Naive thymus-derived CD4-positive, alpha-beta T cell (primary cell): ENCODE measurements at regions not wholly inside any gene's neighbourhood (a gene's known extent, or its start where the extent isn't known, plus 50 kb on each side); places are given as distances from the start of the nearest gene placed in this dataset.
"Not testable (repeated sequence)": the region's sequence is repeated elsewhere in the genome, so short reads cannot be mapped to it uniquely, and the experiment has no call there.

ENCODE experiments used
- ATAC-seq: fragments of 150-1000 bp; cut with Tn5 transposase; 2 replicates; pipeline ENCODE4 v1.10.0; 2021; ENCODE audit warnings: mild to moderate bottlenecking, moderate library complexity
- CTCF ChIA-PET: fragments of 350-600 bp; sonication (Branson Sonifier 250); formaldehyde crosslinking; loops from one replicate; lab custom pipeline; 2021; ENCODE audit warnings: antibody characterized with exemption; lab: Charles Lee
- POLR2A ChIA-PET: fragments of 350-600 bp; sonication (Branson Sonifier 250); formaldehyde crosslinking; loops from one replicate; lab custom pipeline; 2021; ENCODE audit warnings: antibody characterized with exemption, inconsistent platforms; lab: Charles Lee
- DNase-seq, 9 donors: peaks; one replicate each; pipeline versions ENCODE4 v3.0.0 to v3.0.0-alpha.2; 2020 to 2022; ENCODE audit warnings: mixed read lengths in 1 of 9
- H3K27ac ChIP-seq: one replicate; pipeline ENCODE4 v1.7.0; 2013; ENCODE audit warnings: mild to moderate bottlenecking, low read depth, low read length, moderate library complexity
- H3K27me3 ChIP-seq, 2 donors: one replicate each; pipeline ENCODE4 v1.7.0; 2013; ENCODE audit warnings: low read length in 2 of 2, mild to moderate bottlenecking in 2 of 2, moderate library complexity in 2 of 2; ENCODE audit not compliant: control insufficient read depth in 2 of 2, insufficient read depth in 2 of 2
- H3K36me3 ChIP-seq, 3 experiments: 1 replicate in 2 of 3; 2 replicates in 1 of 3; pipeline ENCODE4 v1.7.0; 2013; ENCODE audit warnings: low read length in 3 of 3, mild to moderate bottlenecking in 3 of 3, moderate library complexity in 1 of 3; ENCODE audit not compliant: insufficient read depth in 3 of 3, control insufficient read depth in 2 of 3
- H3K4me1 ChIP-seq, 2 donors: one replicate each; pipeline ENCODE4 v1.7.0; 2013; ENCODE audit warnings: low read length in 2 of 2, mild to moderate bottlenecking in 2 of 2, moderate library complexity in 1 of 2; ENCODE audit not compliant: control insufficient read depth in 2 of 2, insufficient read depth in 2 of 2
- H3K4me3 ChIP-seq: 2 replicates; pipeline ENCODE4 v1.7.0; 2013; ENCODE audit warnings: mild to moderate bottlenecking, low read length
- H3K9me3 ChIP-seq, 3 experiments: 1 replicate in 2 of 3; 2 replicates in 1 of 3; pipeline ENCODE4 v1.7.0; 2013; ENCODE audit warnings: low read length in 3 of 3; ENCODE audit not compliant: control insufficient read depth in 2 of 3
- H3K27ac Mint-ChIP-seq, 9 donors: one replicate each; pipeline ENCODE4 v1.8.0; 2020 to 2022; ENCODE audit warnings: mixed read lengths in 9 of 9, mild to moderate bottlenecking in 8 of 9, moderate library complexity in 5 of 9, inconsistent platforms in 2 of 9
- H3K27me3 Mint-ChIP-seq, 5 donors: one replicate each; pipeline ENCODE4 v1.8.0; 2021 to 2022; ENCODE audit warnings: mixed read lengths in 5 of 5, mild to moderate bottlenecking in 1 of 5
- H3K36me3 Mint-ChIP-seq, 5 donors: one replicate each; pipeline ENCODE4 v1.8.0; 2020 to 2022; ENCODE audit warnings: mixed read lengths in 5 of 5, mild to moderate bottlenecking in 3 of 5, inconsistent platforms in 1 of 5
- H3K4me1 Mint-ChIP-seq, 7 donors: one replicate each; pipeline ENCODE4 v1.8.0; 2020 to 2022; ENCODE audit warnings: mixed read lengths in 7 of 7, mild to moderate bottlenecking in 3 of 7, inconsistent platforms in 1 of 7
- H3K4me3 Mint-ChIP-seq, 10 donors: one replicate each; pipeline ENCODE4 v1.8.0; 2020 to 2022; ENCODE audit warnings: mild to moderate bottlenecking in 10 of 10, mixed read lengths in 10 of 10, moderate library complexity in 6 of 10, inconsistent platforms in 2 of 10
- H3K9me3 Mint-ChIP-seq, 11 donors: one replicate each; pipeline ENCODE4 v1.8.0; 2020 to 2022; ENCODE audit warnings: mixed read lengths in 11 of 11, mild to moderate bottlenecking in 4 of 11, inconsistent platforms in 1 of 11, moderate library complexity in 1 of 11
- intact Hi-C, 2 donors: fragments of 100-400 bp; cut with micrococcal nuclease; formaldehyde crosslinking; loops; one replicate each; pipeline ENCODE4 v1.15.1; 2023

GRCh38 chr2:37774171-37774944 is 102.9 kb upstream of the CDC42EP3 start:
- H3K4me3 ChIP-seq, H3K9me3 ChIP-seq, H3K36me3 Mint-ChIP-seq, POLR2A ChIA-PET, H3K4me1 Mint-ChIP-seq, H3K27ac ChIP-seq, H3K27ac Mint-ChIP-seq, H3K4me3 Mint-ChIP-seq, H3K36me3 ChIP-seq, ATAC-seq, H3K27me3 ChIP-seq, intact Hi-C loops, H3K27me3 Mint-ChIP-seq, CTCF ChIA-PET, H3K4me1 ChIP-seq, DNase-seq: not testable (repeated sequence)
- H3K9me3 Mint-ChIP-seq = peaks cover 0 to 16% (median 3%) of the 10 kb centered on the region in 11 donors

GRCh38 chr2:37774976-37775907 is 103.8 kb upstream of the CDC42EP3 start:
- ATAC-seq (no peak), DNase-seq (no peak)
- intact Hi-C loops = no loop called here
- ChIA-PET CTCF (no interaction called here), POLR2A (no interaction called here)
- Histone ChIP-seq H3K27ac (no peak overlapping the region), H3K4me1 (no peaks in the 10 kb centered on the region), H3K9me3 (no peaks in the 10 kb centered on the region), H3K36me3 (no peaks in the 10 kb centered on the region), H3K27me3 (no peaks in the 10 kb centered on the region), H3K4me3 (no peak overlapping the region)
- Mint-ChIP-seq H3K27ac (no peak overlapping the region), H3K27me3 (peaks cover 0 to 3% (median 0%) of the 10 kb centered on the region in 5 donors), H3K4me3 (no peak overlapping the region), H3K4me1 (peaks cover 0 to 4% (median 0%) of the 10 kb centered on the region in 7 donors), H3K36me3 (no peaks in the 10 kb centered on the region), H3K9me3 (peaks cover 0 to 13% (median 3%) of the 10 kb centered on the region in 11 donors)

GRCh38 chr2:37775908-37776250 is 104.4 kb upstream of the CDC42EP3 start:
- no peaks in the 10 kb centered on the region for H3K4me1 ChIP-seq
- no peaks in the 10 kb centered on the region for H3K36me3 ChIP-seq
- Mint-ChIP-seq H3K9me3 (peaks cover 0 to 13% (median 3%) of the 10 kb centered on the region in 11 donors), H3K27me3 (peaks cover 0 to 3% (median 0%) of the 10 kb centered on the region in 5 donors), H3K4me3 (no peak overlapping the region), H3K36me3 (no peaks in the 10 kb centered on the region), H3K27ac (no peak overlapping the region), H3K4me1 (peaks cover 0 to 4% (median 0%) of the 10 kb centered on the region in 7 donors)
- no peak for DNase-seq
- intact Hi-C loops = no loop called here
- no peak overlapping the region for H3K27ac ChIP-seq
- H3K4me3 ChIP-seq = no peak overlapping the region
- ChIA-PET POLR2A (no interaction called here), CTCF (no interaction called here)
- H3K9me3 ChIP-seq = no peaks in the 10 kb centered on the region
- no peak for ATAC-seq
- no peaks in the 10 kb centered on the region for H3K27me3 ChIP-seq

- Mint-ChIP-seq H3K4me1 (peaks cover 0 to 4% (median 0%) of the 10 kb centered on the region in 7 donors), H3K36me3 (no peaks in the 10 kb centered on the region), H3K4me3 (no peak overlapping the region), H3K9me3 (peaks cover 0 to 16% (median 0%) of the 10 kb centered on the region in 11 donors), H3K27me3 (peaks cover 0 to 3% (median 0%) of the 10 kb centered on the region in 5 donors), H3K27ac (no peak overlapping the region)
- ATAC-seq = no peak
- DNase-seq = no peak
- POLR2A ChIA-PET = interaction anchor here (0.6 kb wide), 1 partner anchor 324 kb away, joined by 3 read pairs; no protein-coding TSS in a partner anchor
- Histone ChIP-seq H3K27me3 (no peaks in the 10 kb centered on the region), H3K4me3 (no peak overlapping the region), H3K4me1 (no peaks in the 10 kb centered on the region), H3K27ac (no peak overlapping the region), H3K36me3 (no peaks in the 10 kb centered on the region), H3K9me3 (no peaks in the 10 kb centered on the region)
- intact Hi-C loops = no loop called here
- CTCF ChIA-PET = no interaction called here
Measured at GRCh38 chr2:37776487-37776886, 105.0 kb upstream of the CDC42EP3 start.

- no peak overlapping the region for H3K27ac Mint-ChIP-seq
- ChIA-PET CTCF (no interaction called here), POLR2A (no interaction called here)
- Histone ChIP-seq H3K4me3 (no peak overlapping the region), H3K36me3 (no peaks in the 10 kb centered on the region), H3K9me3 (no peaks in the 10 kb centered on the region), H3K27ac (no peak overlapping the region), H3K4me1 (no peaks in the 10 kb centered on the region), H3K27me3 (no peaks in the 10 kb centered on the region)
- intact Hi-C loops = no loop called here
- H3K4me3 Mint-ChIP-seq = no peak overlapping the region
- no peak for ATAC-seq
- H3K4me1 Mint-ChIP-seq = peaks cover 0 to 4% (median 0%) of the 10 kb centered on the region in 7 donors
- peaks cover 0 to 10% (median 0%) of the 10 kb centered on the region in 11 donors for H3K9me3 Mint-ChIP-seq
- peaks cover 0 to 3% (median 0%) of the 10 kb centered on the region in 5 donors for H3K27me3 Mint-ChIP-seq
- no peaks in the 10 kb centered on the region for H3K36me3 Mint-ChIP-seq
- no peak for DNase-seq
Measured at GRCh38 chr2:37779139-37779538, 107.7 kb upstream of the CDC42EP3 start.

- no peak overlapping the region for H3K4me3 Mint-ChIP-seq
- no peak for ATAC-seq
- no peaks in the 10 kb centered on the region for H3K36me3 ChIP-seq
- H3K9me3 Mint-ChIP-seq = peaks cover 0 to 9% (median 0%) of the 10 kb centered on the region in 11 donors
- no peaks in the 10 kb centered on the region for H3K27me3 ChIP-seq
- H3K27ac Mint-ChIP-seq = no peak overlapping the region
- H3K4me1 Mint-ChIP-seq = peaks cover 0 to 4% (median 0%) of the 10 kb centered on the region in 7 donors
- intact Hi-C loops = no loop called here
- ChIA-PET CTCF (no interaction called here), POLR2A (no interaction called here)
- peaks cover 0 to 3% (median 0%) of the 10 kb centered on the region in 5 donors for H3K27me3 Mint-ChIP-seq
- H3K4me3 ChIP-seq = no peak overlapping the region
- no peak for DNase-seq
- H3K27ac ChIP-seq = no peak overlapping the region
- H3K9me3 ChIP-seq = no peaks in the 10 kb centered on the region
- no peaks in the 10 kb centered on the region for H3K4me1 ChIP-seq
- no peaks in the 10 kb centered on the region for H3K36me3 Mint-ChIP-seq
Measured at GRCh38 chr2:37779611-37780386, 108.4 kb upstream of the CDC42EP3 start.
